PC-9 (cell line): ENCODE measurements at regions not wholly inside any gene's neighbourhood (a gene's known extent, or its start where the extent isn't known, plus 50 kb on each side); places are given as distances from the start of the nearest gene placed in this dataset.

Experiments
- BruUV-seq: library from RNA; stranded (reverse); fragments of 400-500 nt; replicated peaks from 2 replicates; lab custom pipeline; 2021; lab: Mats Ljungman, UMichigan
- CTCF ChIA-PET: fragments of 300-600 bp; sonication (Branson Sonifier 250); formaldehyde crosslinking; loops from one replicate; lab custom pipeline; 2022; ENCODE audit warnings: antibody characterized with exemption; lab: Charles Lee
- POLR2A ChIA-PET: fragments of 300-600 bp; sonication (Branson Sonifier 250); formaldehyde crosslinking; loops from one replicate; lab custom pipeline; 2022; ENCODE audit warnings: antibody characterized with exemption; ENCODE audit not compliant: unreplicated experiment; lab: Charles Lee
- DNase-seq, 2 experiments: peaks; one replicate each; pipeline versions ENCODE4 v3.0.0 to v3.0.0-alpha.2; 2015 to 2022; ENCODE audit warnings: mixed read lengths in 1 of 2
- H2AFZ ChIP-seq: fragments of 200-600 bp; sonication (generic); 2 replicates; pipeline ENCODE4 v1.8.1; 2017; ENCODE audit warnings: antibody characterized with exemption
- H3F3A ChIP-seq: fragments of 200-600 bp; sonication (generic); 2 replicates; pipeline ENCODE4 v1.8.1; 2017; ENCODE audit warnings: antibody characterized with exemption, mild to moderate bottlenecking, low read depth; ENCODE audit not compliant: insufficient read depth
- H3K27ac ChIP-seq: fragments of 200-600 bp; sonication (generic); 2 replicates; pipeline ENCODE4 v1.6.1; 2016; ENCODE audit warnings: mixed run types
- H3K27me3 ChIP-seq: fragments of 200-600 bp; sonication (generic); 2 replicates; pipeline ENCODE4 v1.6.1; 2016; ENCODE audit warnings: low read depth, mixed run types; ENCODE audit not compliant: insufficient read depth
- H3K36me3 ChIP-seq: fragments of 200-600 bp; sonication (generic); 2 replicates; pipeline ENCODE4 v1.6.1; 2016; ENCODE audit warnings: low read depth, mixed run types
- H3K4me1 ChIP-seq: fragments of 200-600 bp; sonication (generic); replicated peaks from 2 replicates; pipeline ENCODE4 v1.6.1; 2016; ENCODE audit warnings: mixed run types; ENCODE audit not compliant: insufficient read depth
- H3K4me2 ChIP-seq: fragments of 200-600 bp; sonication (generic); 2 replicates; pipeline ENCODE4 v1.6.1; 2017; ENCODE audit warnings: mixed run types
- H3K4me3 ChIP-seq: fragments of 200-600 bp; sonication (generic); 2 replicates; pipeline ENCODE4 v1.6.1; 2016; ENCODE audit warnings: mixed run types
- H3K79me2 ChIP-seq: fragments of 200-600 bp; sonication (generic); 2 replicates; pipeline ENCODE4 v1.6.1; 2017; ENCODE audit warnings: low read depth, mixed run types
- H3K9me2 ChIP-seq: fragments of 200-600 bp; sonication (generic); 2 replicates; pipeline ENCODE4 v1.8.1; 2017; ENCODE audit warnings: mild to moderate bottlenecking; ENCODE audit not compliant: insufficient read depth
- H3K9me3 ChIP-seq: fragments of 200-600 bp; sonication (generic); 2 replicates; pipeline ENCODE4 v1.8.1; 2016; ENCODE audit warnings: low read depth; ENCODE audit not compliant: insufficient read depth
- H4K20me1 ChIP-seq: fragments of 200-600 bp; sonication (generic); 2 replicates; pipeline ENCODE4 v1.8.1; 2017; ENCODE audit not compliant: insufficient read depth
- CTCF ChIP-seq: fragments of 200-600 bp; sonication (generic); conservative IDR thresholded peaks from 2 replicates; pipeline ENCODE4 v1.6.1; 2017; ENCODE audit warnings: mixed run types, antibody characterized with exemption, mild to moderate bottlenecking, moderate library complexity
- EZH2 ChIP-seq: fragments of 200-600 bp; sonication (generic); IDR thresholded peaks from 2 replicates; pipeline ENCODE4 v1.8.0; 2017; ENCODE audit warnings: antibody characterized with exemption, low read depth
- intact Hi-C: fragments of 100-400 bp; cut with micrococcal nuclease; formaldehyde crosslinking; loops from one replicate; pipeline ENCODE4 v1.10.0; 2022; ENCODE audit not compliant: unreplicated experiment

- Histone ChIP-seq H3F3A (peaks cover 26% of the 10 kb centered on the region), H3K27me3 (no peaks in the 10 kb centered on the region), H3K4me3 (no peak overlapping the region), H3K27ac (peak overlapping the region; percentile 88), H4K20me1 (no peaks in the 10 kb centered on the region), H3K9me2 (no peaks in the 10 kb centered on the region), H3K79me2 (no peaks in the 10 kb centered on the region), H3K36me3 (no peaks in the 10 kb centered on the region), H3K4me1 (peaks cover 44% of the 10 kb centered on the region), H3K4me2 (peak overlapping the region; percentile 64), H2AFZ (no peak overlapping the region), H3K9me3 (no peaks in the 10 kb centered on the region)
- TF ChIP-seq EZH2 = no peak
- intact Hi-C loops = loop anchor here (1.0 to 5.0 kb wide), 11 partner anchors 9 to 695 kb away; no protein-coding TSS in a partner anchor
- peak; percentile 86 to 99 for DNase-seq
- BruUV-seq = no TSS peak
- POLR2A ChIA-PET = interaction anchor here (0.6 kb wide), 1 partner anchor 197 kb away, joined by 4 read pairs; no protein-coding TSS in a partner anchor
- CTCF ChIA-PET = no interaction called here
Measured at GRCh38 chr16:13307255-13307654, 405.9 kb downstream of the SHISA9 start.

- H2AFZ ChIP-seq = no peak overlapping the region
- peak overlapping the region; percentile 88 for H3K27ac ChIP-seq
- no peaks in the 10 kb centered on the region for H3K27me3 ChIP-seq
- no peaks in the 10 kb centered on the region for H4K20me1 ChIP-seq
- BruUV-seq = TSS peak; percentile 80
- peak overlapping the region; percentile 50 for H3K4me2 ChIP-seq
- no peak for TF ChIP-seq CTCF
- TF ChIP-seq EZH2 = no peak
- H3K4me1 ChIP-seq = peaks cover 44% of the 10 kb centered on the region
- no peaks in the 10 kb centered on the region for H3K9me2 ChIP-seq
- no peak for DNase-seq
- no peaks in the 10 kb centered on the region for H3K36me3 ChIP-seq
- POLR2A ChIA-PET = no interaction called here
- no peak overlapping the region for H3K4me3 ChIP-seq
- CTCF ChIA-PET = no interaction called here
- intact Hi-C loops = loop anchor here (1.0 to 5.0 kb wide), 11 partner anchors 8 to 696 kb away; no protein-coding TSS in a partner anchor
- no peaks in the 10 kb centered on the region for H3K9me3 ChIP-seq
- H3F3A ChIP-seq = peaks cover 26% of the 10 kb centered on the region
- no peaks in the 10 kb centered on the region for H3K79me2 ChIP-seq
Measured at GRCh38 chr16:13307851-13308250, 406.5 kb downstream of the SHISA9 start.

GRCh38 chr16:13312063-13312462 lies 410.7 kb downstream of the SHISA9 start:
- Histone ChIP-seq H2AFZ (no peak overlapping the region), H3K27me3 (no peaks in the 10 kb centered on the region), H3K9me2 (no peaks in the 10 kb centered on the region), H3K9me3 (no peaks in the 10 kb centered on the region), H3K27ac (no peak overlapping the region), H4K20me1 (no peaks in the 10 kb centered on the region), H3K4me3 (no peak overlapping the region), H3F3A (peaks cover 18% of the 10 kb centered on the region), H3K36me3 (no peaks in the 10 kb centered on the region), H3K79me2 (no peaks in the 10 kb centered on the region; the same call in 1 of the 2 replicates), H3K4me1 (peaks cover 36% of the 10 kb centered on the region), H3K4me2 (no peak overlapping the region)
- intact Hi-C loops = no loop called here
- ChIA-PET CTCF (no interaction called here), POLR2A (no interaction called here)
- no peak for DNase-seq
- TF ChIP-seq CTCF (no peak), EZH2 (no peak)
- no TSS peak for BruUV-seq

GRCh38 chr16:13313351-13313750 lies 412.0 kb downstream of the SHISA9 start:
- no peak for TF ChIP-seq EZH2
- no peak for TF ChIP-seq CTCF
- intact Hi-C loops = no loop called here
- Histone ChIP-seq H3K9me2 (no peaks in the 10 kb centered on the region), H3K4me1 (peaks cover 25% of the 10 kb centered on the region), H2AFZ (no peak overlapping the region), H3K79me2 (no peaks in the 10 kb centered on the region; the same call in 1 of the 2 replicates), H4K20me1 (no peaks in the 10 kb centered on the region), H3K9me3 (no peaks in the 10 kb centered on the region), H3K4me2 (no peak overlapping the region), H3K27me3 (no peaks in the 10 kb centered on the region), H3K36me3 (no peaks in the 10 kb centered on the region), H3F3A (peaks cover 11% of the 10 kb centered on the region; the same call in 1 of the 2 replicates), H3K4me3 (no peak overlapping the region), H3K27ac (no peak overlapping the region)
- no TSS peak for BruUV-seq
- ChIA-PET CTCF (no interaction called here), POLR2A (no interaction called here)
- DNase-seq = no peak
